GM18526 (cell line): ENCODE measurements at regions not wholly inside any gene's neighbourhood (a gene's known extent, or its start where the extent isn't known, plus 50 kb on each side); places are given as distances from the start of the nearest gene placed in this dataset.

Experiments
- POLR2A ChIP-seq: IDR thresholded peaks from 3 replicates; pipeline ENCODE4 v1.6.1; 2011; ENCODE audit not compliant: insufficient read length; ENCODE audit errors: extremely low read depth

GRCh38 chr6:6494677-6495076 is 93.8 kb upstream of the LY86 start:
- TF ChIP-seq POLR2A = no peak

GRCh38 chr6:6495851-6496250 is 92.7 kb upstream of the LY86 start:
- TF ChIP-seq POLR2A = no peak

- no peak for TF ChIP-seq POLR2A
Observed at GRCh38 chr6:6497541-6497940, 91.0 kb upstream of the LY86 start.

GRCh38 chr6:6497976-6498375 is 90.5 kb upstream of the LY86 start:
- TF ChIP-seq POLR2A = no peak

- no peak for TF ChIP-seq POLR2A
Observed at GRCh38 chr6:6503191-6503590, 85.3 kb upstream of the LY86 start.

- TF ChIP-seq POLR2A = no peak
Observed at GRCh38 chr6:6505111-6505510, 83.4 kb upstream of the LY86 start.

GRCh38 chr6:6508643-6509042 is 79.9 kb upstream of the LY86 start:
- TF ChIP-seq POLR2A = no peak

GRCh38 chr6:6509284-6509683 is 79.2 kb upstream of the LY86 start:
- no peak for TF ChIP-seq POLR2A

- no peak for TF ChIP-seq POLR2A
Observed at GRCh38 chr6:6512711-6513110, 75.8 kb upstream of the LY86 start.

GRCh38 chr6:6515691-6516607 is 72.6 kb upstream of the LY86 start:
- TF ChIP-seq POLR2A = no peak

GRCh38 chr6:6516666-6517458 is 71.7 kb upstream of the LY86 start:
- TF ChIP-seq POLR2A = no peak

GRCh38 chr6:6518631-6519427 is 69.7 kb upstream of the LY86 start:
- TF ChIP-seq POLR2A = no peak

GRCh38 chr6:6521961-6522482 is 66.5 kb upstream of the LY86 start:
- no peak for TF ChIP-seq POLR2A

- TF ChIP-seq POLR2A = no peak
Observed at GRCh38 chr6:6522709-6523108, 65.8 kb upstream of the LY86 start.

- TF ChIP-seq POLR2A = no peak
Observed at GRCh38 chr6:6524951-6525350, 63.6 kb upstream of the LY86 start.
